Colonic mucosa (tissue), 4 donors: ENCODE measurements at regions not wholly inside any gene's neighbourhood (a gene's known extent, or its start where the extent isn't known, plus 50 kb on each side); places are given as distances from the start of the nearest gene placed in this dataset.

ENCODE experiments used
- DNase-seq: peaks from one replicate; pipeline ENCODE4 v3.0.0-alpha.2; 2020
- H3K27ac ChIP-seq: fragments of 200-600 bp; one replicate; pipeline ENCODE4 v1.8.0; 2021
- H3K27me3 ChIP-seq: fragments of 200-600 bp; one replicate; pipeline ENCODE4 v1.8.0; 2021
- H3K36me3 ChIP-seq: fragments of 200-600 bp; one replicate; pipeline ENCODE4 v1.8.0; 2021
- H3K4me1 ChIP-seq: fragments of 200-600 bp; one replicate; pipeline ENCODE4 v1.8.0; 2021; ENCODE audit warnings: mild to moderate bottlenecking
- H3K4me3 ChIP-seq: fragments of 200-600 bp; one replicate; pipeline ENCODE4 v1.8.0; 2021
- H3K9ac ChIP-seq, 2 donors: one replicate each; pipeline ENCODE4 v1.7.0; 2013; ENCODE audit warnings: control low read depth in 2 of 2, low read depth in 2 of 2, low read length in 2 of 2
- H3K9me3 ChIP-seq: fragments of 200-600 bp; one replicate; pipeline ENCODE4 v1.8.0; 2021
- intact Hi-C: fragments of 100-400 bp; cut with DNase I; formaldehyde crosslinking; loops from one replicate; pipeline ENCODE4 v1.14.1; 2022
- TF ChIP-seq, protein P1 (sequence below): fragments of 200-600 bp; IDR thresholded peaks from one replicate; pipeline ENCODE4 v1.8.0; 2022; ENCODE audit warnings: antibody characterized with exemption, mild to moderate bottlenecking
- donor health status: healthy.
- donor health status: DM: no; HTN: no; CAD: no.
- donor health status: DM: no; HTN: no; CAD: no.

DNA sequence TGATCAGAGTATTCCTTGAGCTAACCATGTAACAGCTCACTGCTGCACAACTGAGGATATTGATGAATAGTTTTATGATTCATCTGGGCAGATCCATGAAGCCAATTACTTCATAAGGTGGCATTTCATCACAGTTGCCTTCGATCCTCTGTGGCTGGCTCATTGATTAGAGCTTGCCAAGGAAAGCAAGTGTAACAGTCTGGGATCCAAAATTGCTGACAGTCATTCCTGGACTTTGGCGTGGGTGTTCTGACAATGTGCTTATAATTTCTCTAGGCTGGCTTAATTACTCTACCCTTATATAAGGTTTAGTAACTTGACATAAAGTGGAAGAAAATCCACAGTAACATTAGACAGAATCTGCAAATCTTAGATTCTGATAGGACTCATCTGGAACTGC, 551.3 kb upstream of the CDH4 start:
- Histone ChIP-seq H3K4me1 (no peaks in the 10 kb centered on the region), H3K27ac (no peak overlapping the region), H3K27me3 (no peaks in the 10 kb centered on the region), H3K9ac (no peak overlapping the region), H3K4me3 (no peak overlapping the region), H3K36me3 (no peaks in the 10 kb centered on the region), H3K9me3 (no peaks in the 10 kb centered on the region)
- intact Hi-C loops = no loop called here
- TF ChIP-seq, protein P1, sequence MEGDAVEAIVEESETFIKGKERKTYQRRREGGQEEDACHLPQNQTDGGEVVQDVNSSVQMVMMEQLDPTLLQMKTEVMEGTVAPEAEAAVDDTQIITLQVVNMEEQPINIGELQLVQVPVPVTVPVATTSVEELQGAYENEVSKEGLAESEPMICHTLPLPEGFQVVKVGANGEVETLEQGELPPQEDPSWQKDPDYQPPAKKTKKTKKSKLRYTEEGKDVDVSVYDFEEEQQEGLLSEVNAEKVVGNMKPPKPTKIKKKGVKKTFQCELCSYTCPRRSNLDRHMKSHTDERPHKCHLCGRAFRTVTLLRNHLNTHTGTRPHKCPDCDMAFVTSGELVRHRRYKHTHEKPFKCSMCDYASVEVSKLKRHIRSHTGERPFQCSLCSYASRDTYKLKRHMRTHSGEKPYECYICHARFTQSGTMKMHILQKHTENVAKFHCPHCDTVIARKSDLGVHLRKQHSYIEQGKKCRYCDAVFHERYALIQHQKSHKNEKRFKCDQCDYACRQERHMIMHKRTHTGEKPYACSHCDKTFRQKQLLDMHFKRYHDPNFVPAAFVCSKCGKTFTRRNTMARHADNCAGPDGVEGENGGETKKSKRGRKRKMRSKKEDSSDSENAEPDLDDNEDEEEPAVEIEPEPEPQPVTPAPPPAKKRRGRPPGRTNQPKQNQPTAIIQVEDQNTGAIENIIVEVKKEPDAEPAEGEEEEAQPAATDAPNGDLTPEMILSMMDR = no peak
- no peak for DNase-seq

DNA sequence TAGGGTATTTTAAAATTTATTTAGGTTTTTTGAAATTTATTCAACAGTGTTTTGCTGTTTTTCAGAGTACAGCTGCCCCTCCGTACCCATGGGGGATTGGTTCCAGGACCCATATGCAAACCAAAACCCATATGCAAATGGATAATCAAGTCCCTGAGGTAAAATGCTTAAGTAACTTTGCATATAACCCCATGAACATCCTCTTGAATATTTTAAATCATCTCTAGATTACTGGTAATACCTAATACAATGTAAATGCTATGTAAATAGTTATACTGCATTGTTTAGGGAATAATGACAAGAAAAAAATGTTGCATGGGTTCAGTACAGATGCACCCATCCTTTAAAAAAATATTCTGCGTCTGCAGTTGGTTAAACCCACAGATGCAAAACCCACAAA, 547.9 kb upstream of the CDH4 start:
- Histone ChIP-seq H3K4me1 (no peaks in the 10 kb centered on the region), H3K27me3 (no peaks in the 10 kb centered on the region), H3K9ac (no peak overlapping the region), H3K4me3 (no peak overlapping the region), H3K36me3 (no peaks in the 10 kb centered on the region), H3K9me3 (no peaks in the 10 kb centered on the region), H3K27ac (no peak overlapping the region)
- DNase-seq = no peak
- TF ChIP-seq, protein P1 = no peak
- intact Hi-C loops = no loop called here

GRCh38 chr20:60713396-60713795, 538.7 kb upstream of the CDH4 start:
- no peak overlapping the region for H3K27ac ChIP-seq
- TF ChIP-seq, protein P1 = no peak
- no peaks in the 10 kb centered on the region for H3K4me1 ChIP-seq
- no peaks in the 10 kb centered on the region for H3K9me3 ChIP-seq
- intact Hi-C loops = no loop called here
- no peak overlapping the region for H3K9ac ChIP-seq
- H3K27me3 ChIP-seq = no peaks in the 10 kb centered on the region
- no peak for DNase-seq
- H3K4me3 ChIP-seq = no peak overlapping the region
- no peaks in the 10 kb centered on the region for H3K36me3 ChIP-seq

DNA sequence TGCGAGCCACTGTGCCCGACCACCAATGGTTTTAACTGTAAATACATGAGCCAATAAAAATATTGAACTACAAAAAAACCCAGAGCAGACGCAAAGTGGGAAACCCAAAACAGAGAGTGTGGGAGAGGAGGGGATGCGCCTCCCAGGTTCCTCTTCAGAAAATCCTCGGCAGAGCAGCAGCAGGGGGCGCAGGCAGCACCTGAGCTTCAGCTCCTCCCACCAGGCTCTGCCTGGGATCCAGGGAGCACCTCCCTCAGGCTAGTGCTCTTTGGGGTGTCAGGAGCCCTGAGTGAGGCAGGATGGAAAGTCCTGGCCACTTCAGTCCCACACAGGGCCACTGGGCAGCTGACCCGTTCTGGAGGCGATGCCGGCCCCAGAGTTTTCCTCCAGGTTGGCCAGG, 536.9 kb upstream of the CDH4 start:
- no peak overlapping the region for H3K27ac ChIP-seq
- no peaks in the 10 kb centered on the region for H3K27me3 ChIP-seq
- intact Hi-C loops = no loop called here
- no peaks in the 10 kb centered on the region for H3K4me1 ChIP-seq
- DNase-seq = no peak
- H3K9ac ChIP-seq = no peak overlapping the region
- H3K4me3 ChIP-seq = no peak overlapping the region
- no peaks in the 10 kb centered on the region for H3K9me3 ChIP-seq
- TF ChIP-seq, protein P1 = no peak
- no peaks in the 10 kb centered on the region for H3K36me3 ChIP-seq

- Histone ChIP-seq H3K9ac (no peak overlapping the region), H3K9me3 (no peaks in the 10 kb centered on the region), H3K4me1 (no peaks in the 10 kb centered on the region), H3K27ac (no peak overlapping the region), H3K36me3 (no peaks in the 10 kb centered on the region), H3K27me3 (no peaks in the 10 kb centered on the region), H3K4me3 (no peak overlapping the region)
- TF ChIP-seq, protein P1 = no peak
- DNase-seq = no peak
- intact Hi-C loops = no loop called here
Measured at GRCh38 chr20:60718743-60719480, 533.1 kb upstream of the CDH4 start.
